ENCODE measurements at regions not wholly inside any gene's neighbourhood (a gene's known extent, or its start where the extent isn't known, plus 50 kb on each side); places are given as distances from the start of the nearest gene placed in this dataset.

GRCh38 chr2:11922294-11922693 is 175.9 kb downstream of the LPIN1 start:
- no peaks in the 10 kb centered on the region for H3K9me3 ChIP-seq (replicated peaks in 1 of 3)
- H3K36me3 ChIP-seq (replicated peaks in 1 of 2) = no peaks in the 10 kb centered on the region
- DNase-seq = no peak
- 93 to 97% (median 95%) methylated on average over 4 of the region's 4 CpGs for WGBS, 4 donors
- H3K4me1 ChIP-seq (replicated peaks in 1 of 2) = no peaks in the 10 kb centered on the region
- TF ChIP-seq POLR2A (IDR thresholded peaks at IDR 0.05) (no peak), CTCF (IDR thresholded peaks at IDR 0.05) (no peak)
- no peaks in the 10 kb centered on the region for H3K27me3 ChIP-seq
- no peak overlapping the region for H3K27ac ChIP-seq
- no peak overlapping the region for H3K4me3 ChIP-seq
- intact Hi-C loops (cut with DNase I) = no loop called here

GRCh38 chr2:11923935-11924334 is 177.5 kb downstream of the LPIN1 start:
- Histone ChIP-seq H3K4me1 (replicated peaks in 1 of 2) (no peaks in the 10 kb centered on the region), H3K27me3 (no peaks in the 10 kb centered on the region), H3K9me3 (replicated peaks in 1 of 3) (no peaks in the 10 kb centered on the region), H3K4me3 (no peak overlapping the region), H3K27ac (no peak overlapping the region), H3K36me3 (replicated peaks in 1 of 2) (no peaks in the 10 kb centered on the region)
- intact Hi-C loops (cut with DNase I) = no loop called here
- no peak for TF ChIP-seq POLR2A (IDR thresholded peaks at IDR 0.05)
- TF ChIP-seq CTCF (IDR thresholded peaks at IDR 0.05) = no peak
- DNase-seq = no peak
- WGBS, 4 donors = 78 to 85% (median 84%) methylated on average over 5 of the region's 5 CpGs

GRCh38 chr2:11925295-11926066 is 179.0 kb downstream of the LPIN1 start:
- no peak overlapping the region for H3K27ac ChIP-seq
- TF ChIP-seq CTCF (IDR thresholded peaks at IDR 0.05) = no peak
- no peak for TF ChIP-seq POLR2A (IDR thresholded peaks at IDR 0.05)
- intact Hi-C loops (cut with DNase I) = no loop called here
- H3K27me3 ChIP-seq = no peaks in the 10 kb centered on the region
- H3K4me1 ChIP-seq (replicated peaks in 1 of 2) = no peaks in the 10 kb centered on the region
- no peak for DNase-seq
- no peak overlapping the region for H3K4me3 ChIP-seq
- no peaks in the 10 kb centered on the region for H3K36me3 ChIP-seq (replicated peaks in 1 of 2)
- no peaks in the 10 kb centered on the region for H3K9me3 ChIP-seq (replicated peaks in 1 of 3)
- WGBS, 4 donors = 84 to 94% (median 90%) methylated on average over 11 of the region's 11 CpGs

- TF ChIP-seq POLR2A (IDR thresholded peaks at IDR 0.05) (no peak), CTCF (IDR thresholded peaks at IDR 0.05) (no peak)
- H3K27ac ChIP-seq = peak overlapping the region in 1 of 5 donors; percentile 23
- H3K36me3 ChIP-seq (replicated peaks in 1 of 2) = no peaks in the 10 kb centered on the region
- 61 to 71% (median 67%) methylated on average over 11 of the region's 11 CpGs for whole genome bisulfite sequencing, 4 donors
- H3K4me1 ChIP-seq (replicated peaks in 1 of 2) = no peaks in the 10 kb centered on the region
- no peaks in the 10 kb centered on the region for H3K27me3 ChIP-seq
- intact Hi-C loops (cut with DNase I) = no loop called here
- H3K4me3 ChIP-seq = no peak overlapping the region
- peak; percentile 22 to 64 (median 28) for DNase-seq
- H3K9me3 ChIP-seq (replicated peaks in 1 of 3) = no peaks in the 10 kb centered on the region
Observed at GRCh38 chr2:11930211-11930761, 183.9 kb downstream of the LPIN1 start.
